OCI-LY7 (cell line): ENCODE measurements at regions not wholly inside any gene's neighbourhood (a gene's known extent, or its start where the extent isn't known, plus 50 kb on each side); places are given as distances from the start of the nearest gene placed in this dataset.

Experiments
- BruUV-seq: library from RNA; stranded (reverse); fragments of 400-500 nt; replicated peaks from 2 replicates; lab custom pipeline; 2021; lab: Mats Ljungman, UMichigan
- CTCF ChIA-PET: fragments of 300-600 bp; sonication (Branson Sonifier 250); formaldehyde crosslinking; loops from one replicate; lab custom pipeline; 2022; ENCODE audit warnings: antibody characterized with exemption; ENCODE audit not compliant: unreplicated experiment; lab: Charles Lee
- POLR2A ChIA-PET: fragments of 300-600 bp; sonication (Branson Sonifier 250); formaldehyde crosslinking; loops from one replicate; lab custom pipeline; 2022; ENCODE audit warnings: antibody characterized with exemption; lab: Charles Lee
- DNase-seq: peaks from one replicate; pipeline ENCODE4 v3.0.0-alpha.2; 2015; ENCODE audit warnings: low spot score
- H2AFZ ChIP-seq: fragments of 200-600 bp; sonication (generic), shearing (Covaris generic); 2 replicates; pipeline ENCODE4 v1.6.1; 2014; ENCODE audit warnings: mild to moderate bottlenecking, antibody characterized with exemption, low read length, moderate library complexity
- H3K27ac ChIP-seq: fragments of 200-600 bp; sonication (generic); 2 replicates; pipeline ENCODE4 v1.5.1; 2014; ENCODE audit warnings: mixed run types, low read depth, mild to moderate bottlenecking, moderate library complexity, low read length, inconsistent platforms; ENCODE audit not compliant: poor library complexity, severe bottlenecking
- H3K36me3 ChIP-seq: fragments of 200-600 bp; sonication (generic); 2 replicates; pipeline ENCODE4 v1.6.1; 2014; ENCODE audit warnings: mild to moderate bottlenecking, antibody characterized with exemption, low read length, moderate library complexity, mixed read lengths; ENCODE audit not compliant: insufficient read depth
- H3K4me1 ChIP-seq: fragments of 200-600 bp; sonication (generic); 2 replicates; pipeline ENCODE4 v1.5.1; 2014; ENCODE audit warnings: mild to moderate bottlenecking, low read length; ENCODE audit not compliant: insufficient read depth, poor library complexity, severe bottlenecking
- H3K4me2 ChIP-seq: fragments of 200-600 bp; sonication (generic); 2 replicates; pipeline ENCODE4 v1.6.1; 2014; ENCODE audit warnings: mild to moderate bottlenecking, low read length
- H3K4me3 ChIP-seq: fragments of 200-600 bp; sonication (generic); 2 replicates; pipeline ENCODE4 v1.5.1; 2014; ENCODE audit warnings: mild to moderate bottlenecking, low read depth, low read length; ENCODE audit not compliant: poor library complexity, severe bottlenecking
- H3K79me2 ChIP-seq: fragments of 200-600 bp; sonication (generic); 2 replicates; pipeline ENCODE4 v1.6.1; 2016; ENCODE audit warnings: low read depth, mild to moderate bottlenecking, low read length, moderate library complexity, mixed read lengths; ENCODE audit not compliant: insufficient read depth
- H3K9me2 ChIP-seq: fragments of 200-600 bp; sonication (generic); 2 replicates; pipeline ENCODE4 v1.6.1; 2016; ENCODE audit warnings: mild to moderate bottlenecking, low read length, mixed read lengths; ENCODE audit not compliant: insufficient read depth
- H3K9me3 ChIP-seq: fragments of 200-600 bp; sonication (generic); 2 replicates; pipeline ENCODE4 v1.6.1; 2014; ENCODE audit warnings: mild to moderate bottlenecking, mixed run types, low read length, mixed read lengths
- H4K20me1 ChIP-seq: fragments of 200-600 bp; sonication (generic); 2 replicates; pipeline ENCODE4 v1.6.1; 2014; ENCODE audit warnings: mild to moderate bottlenecking, antibody characterized with exemption, low read length, moderate library complexity, mixed read lengths; ENCODE audit not compliant: insufficient read depth
- CTCF ChIP-seq: fragments of 200-600 bp; sonication (generic); conservative IDR thresholded peaks from 2 replicates; pipeline ENCODE4 v1.5.1; 2014; ENCODE audit warnings: mild to moderate bottlenecking, antibody characterized with exemption, low read length, moderate library complexity, mixed read lengths
- EZH2phosphoT487 ChIP-seq: fragments of 200-600 bp; sonication (generic); IDR thresholded peaks from 2 replicates; pipeline ENCODE4 v1.6.1; 2018; ENCODE audit warnings: low read depth, borderline replicate concordance, mild to moderate bottlenecking, mixed run types, antibody characterized with exemption, low read length, moderate library complexity, mixed read lengths
- intact Hi-C: fragments of 100-400 bp; cut with micrococcal nuclease; formaldehyde crosslinking; loops from one replicate; pipeline ENCODE4 v1.10.0; 2022; ENCODE audit not compliant: unreplicated experiment

GRCh38 chr12:46521145-46521544, 148.6 kb upstream of the SLC38A2 start:
- Histone ChIP-seq H2AFZ (no peak overlapping the region), H3K9me3 (no peaks in the 10 kb centered on the region), H4K20me1 (no peaks in the 10 kb centered on the region), H3K4me2 (no peak overlapping the region), H3K9me2 (no peaks in the 10 kb centered on the region), H3K4me1 (no peaks in the 10 kb centered on the region), H3K27ac (no peak overlapping the region), H3K4me3 (no peak overlapping the region), H3K79me2 (no peaks in the 10 kb centered on the region), H3K36me3 (no peaks in the 10 kb centered on the region)
- no TSS peak for BruUV-seq
- no peak for TF ChIP-seq CTCF
- no peak for TF ChIP-seq EZH2phosphoT487
- CTCF ChIA-PET = no interaction called here
- DNase-seq = no peak
- intact Hi-C loops = loop anchor here (10.0 kb wide), 1 partner anchor 364 kb away; no protein-coding TSS in a partner anchor
- POLR2A ChIA-PET = no interaction called here

GRCh38 chr12:46519407-46519806, 146.8 kb upstream of the SLC38A2 start:
- Histone ChIP-seq H2AFZ (no peak overlapping the region), H4K20me1 (no peaks in the 10 kb centered on the region), H3K36me3 (no peaks in the 10 kb centered on the region), H3K27ac (no peak overlapping the region), H3K9me3 (no peaks in the 10 kb centered on the region), H3K4me2 (no peak overlapping the region), H3K9me2 (no peaks in the 10 kb centered on the region), H3K79me2 (no peaks in the 10 kb centered on the region), H3K4me1 (no peaks in the 10 kb centered on the region), H3K4me3 (no peak overlapping the region)
- TF ChIP-seq EZH2phosphoT487 (no peak), CTCF (no peak)
- ChIA-PET CTCF (no interaction called here), POLR2A (interaction anchor here (0.6 kb wide), 1 partner anchor 392 kb away, joined by 5 read pairs; no protein-coding TSS in a partner anchor)
- intact Hi-C loops = no loop called here
- no TSS peak for BruUV-seq
- DNase-seq = no peak

- DNase-seq = no peak
- H3K79me2 ChIP-seq = no peaks in the 10 kb centered on the region
- no peaks in the 10 kb centered on the region for H3K4me1 ChIP-seq
- no peaks in the 10 kb centered on the region for H3K9me3 ChIP-seq
- BruUV-seq = no TSS peak
- no peaks in the 10 kb centered on the region for H3K9me2 ChIP-seq
- no peaks in the 10 kb centered on the region for H3K36me3 ChIP-seq
- intact Hi-C loops = no loop called here
- H4K20me1 ChIP-seq = no peaks in the 10 kb centered on the region
- no peak overlapping the region for H2AFZ ChIP-seq
- no peak overlapping the region for H3K27ac ChIP-seq
- TF ChIP-seq CTCF (no peak), EZH2phosphoT487 (no peak)
- ChIA-PET CTCF (no interaction called here), POLR2A (no interaction called here)
- H3K4me3 ChIP-seq = no peak overlapping the region
- H3K4me2 ChIP-seq = no peak overlapping the region
Measured at GRCh38 chr12:46518729-46519128, 146.2 kb upstream of the SLC38A2 start.
